ENCODE measurements at regions not wholly inside any gene's neighbourhood (a gene's known extent, or its start where the extent isn't known, plus 50 kb on each side); places are given as distances from the start of the nearest gene placed in this dataset.

- in situ Hi-C loops (cut with HindIII; ENCODE audit: low sequenced_read_pairs) = no loop called here
- DNase-seq (ENCODE audit: low spot score) = no peak
Measured at GRCh38 chr18:29002747-29003146, 825.8 kb upstream of the CDH2 start.

GRCh38 chr18:28999726-29000125, 822.8 kb upstream of the CDH2 start:
- in situ Hi-C loops (cut with HindIII; ENCODE audit: low sequenced_read_pairs) = no loop called here
- DNase-seq (ENCODE audit: low spot score) = no peak

- in situ Hi-C loops (cut with HindIII; ENCODE audit: low sequenced_read_pairs) = no loop called here
- no peak for DNase-seq (ENCODE audit: low spot score)
Measured at GRCh38 chr18:28995319-28995718, 818.4 kb upstream of the CDH2 start.

- no peak for DNase-seq (ENCODE audit: low spot score)
- in situ Hi-C loops (cut with HindIII; ENCODE audit: low sequenced_read_pairs) = no loop called here
Measured at GRCh38 chr18:28984731-28985130, 807.8 kb upstream of the CDH2 start.

- no peak for DNase-seq (ENCODE audit: low spot score)
- in situ Hi-C loops (cut with HindIII; ENCODE audit: low sequenced_read_pairs) = no loop called here
Measured at GRCh38 chr18:28974504-28974903, 797.6 kb upstream of the CDH2 start.

- in situ Hi-C loops (cut with HindIII; ENCODE audit: low sequenced_read_pairs) = no loop called here
- no peak for DNase-seq (ENCODE audit: low spot score)
Measured at GRCh38 chr18:28973324-28973723, 796.4 kb upstream of the CDH2 start.

- in situ Hi-C loops (cut with HindIII; ENCODE audit: low sequenced_read_pairs) = no loop called here
- no peak for DNase-seq (ENCODE audit: low spot score)
Measured at GRCh38 chr18:28972333-28972907, 795.5 kb upstream of the CDH2 start.

GRCh38 chr18:28963481-28963880, 786.6 kb upstream of the CDH2 start:
- DNase-seq (ENCODE audit: low spot score) = no peak
- in situ Hi-C loops (cut with HindIII; ENCODE audit: low sequenced_read_pairs) = no loop called here

GRCh38 chr18:28961669-28962228, 784.8 kb upstream of the CDH2 start:
- in situ Hi-C loops (cut with HindIII; ENCODE audit: low sequenced_read_pairs) = no loop called here
- peak; percentile 8 for DNase-seq (ENCODE audit: low spot score)

GRCh38 chr18:28960146-28960545, 783.2 kb upstream of the CDH2 start:
- DNase-seq (ENCODE audit: low spot score) = no peak
- in situ Hi-C loops (cut with HindIII; ENCODE audit: low sequenced_read_pairs) = no loop called here

- no peak for DNase-seq (ENCODE audit: low spot score)
- in situ Hi-C loops (cut with HindIII; ENCODE audit: low sequenced_read_pairs) = no loop called here
Measured at GRCh38 chr18:28952339-28952738, 775.4 kb upstream of the CDH2 start.

DNA sequence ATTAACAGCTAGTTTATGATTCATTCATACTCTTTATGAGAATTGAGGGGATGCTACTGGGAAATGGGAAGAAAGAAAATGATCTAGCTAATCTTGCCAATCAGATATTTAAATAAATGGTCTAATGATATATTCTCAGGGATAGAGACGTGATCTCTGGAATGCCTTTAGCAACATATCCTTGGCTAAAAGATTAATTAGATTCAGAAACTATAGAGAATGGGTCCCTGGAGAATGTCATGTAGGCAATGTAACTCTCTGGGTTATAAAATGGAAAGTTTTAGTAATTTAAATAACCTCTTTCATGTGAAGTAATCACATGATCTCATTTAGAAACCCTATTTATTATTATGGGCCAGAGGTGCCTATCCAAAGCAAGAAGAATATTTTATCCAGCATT, 771.0 kb upstream of the CDH2 start:
- in situ Hi-C loops (cut with HindIII; ENCODE audit: low sequenced_read_pairs) = no loop called here
- DNase-seq (ENCODE audit: low spot score) = no peak

- in situ Hi-C loops (cut with HindIII; ENCODE audit: low sequenced_read_pairs) = no loop called here
- no peak for DNase-seq (ENCODE audit: low spot score)
Measured at GRCh38 chr18:28946471-28946870, 769.5 kb upstream of the CDH2 start.

DNA sequence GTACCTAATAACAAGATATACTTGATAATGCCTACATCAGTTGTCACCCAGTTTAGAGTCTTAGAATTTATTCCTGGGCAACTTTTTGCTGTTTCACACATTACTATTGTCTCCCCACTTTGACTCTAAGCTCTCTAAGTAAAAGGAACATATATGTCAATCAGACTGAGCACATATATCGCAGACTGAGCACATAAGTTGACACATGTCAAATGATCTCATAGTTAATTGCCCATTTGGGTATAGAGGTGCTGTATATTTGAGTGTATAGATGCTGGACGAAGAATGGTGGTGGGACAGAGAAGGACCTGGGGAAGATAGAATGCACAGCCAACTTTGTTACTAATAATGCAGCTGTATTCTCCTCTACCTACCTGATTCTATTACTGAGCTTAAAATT, 746.0 kb upstream of the CDH2 start:
- DNase-seq (ENCODE audit: low spot score) = no peak
- in situ Hi-C loops (cut with HindIII; ENCODE audit: low sequenced_read_pairs) = no loop called here

GRCh38 chr18:28916456-28916855, 739.5 kb upstream of the CDH2 start:
- in situ Hi-C loops (cut with HindIII; ENCODE audit: low sequenced_read_pairs) = no loop called here
- no peak for DNase-seq (ENCODE audit: low spot score)

DNA sequence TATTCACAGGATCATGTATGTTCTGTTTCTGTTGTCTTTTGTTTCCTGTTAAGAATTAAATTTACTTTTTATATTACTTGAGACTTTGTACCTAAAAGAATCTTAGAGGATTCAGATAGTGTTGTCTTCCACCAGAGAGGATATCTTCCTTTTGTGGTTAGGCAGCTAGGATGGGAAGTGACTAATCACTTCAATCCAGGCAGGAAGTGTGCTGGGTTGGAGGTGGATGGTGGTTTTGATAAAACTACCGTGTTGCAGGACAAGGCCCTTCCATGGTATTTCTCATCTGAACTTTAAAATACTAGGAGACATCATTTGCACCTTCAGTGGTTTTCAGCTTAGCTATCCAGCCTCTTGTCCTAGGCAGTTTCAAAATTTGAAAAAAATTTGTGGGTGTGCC, 728.6 kb upstream of the CDH2 start:
- in situ Hi-C loops (cut with HindIII; ENCODE audit: low sequenced_read_pairs) = no loop called here
- no peak for DNase-seq (ENCODE audit: low spot score)

GRCh38 chr18:28904789-28905364, 727.9 kb upstream of the CDH2 start:
- in situ Hi-C loops (cut with HindIII; ENCODE audit: low sequenced_read_pairs) = no loop called here
- DNase-seq (ENCODE audit: low spot score) = no peak

- no peak for DNase-seq (ENCODE audit: low spot score)
- in situ Hi-C loops (cut with HindIII; ENCODE audit: low sequenced_read_pairs) = no loop called here
Measured at GRCh38 chr18:28903306-28903705, 726.4 kb upstream of the CDH2 start.

- no peak for DNase-seq (ENCODE audit: low spot score)
- in situ Hi-C loops (cut with HindIII; ENCODE audit: low sequenced_read_pairs) = no loop called here
Measured at GRCh38 chr18:28890791-28891190, 713.9 kb upstream of the CDH2 start.

DNA sequence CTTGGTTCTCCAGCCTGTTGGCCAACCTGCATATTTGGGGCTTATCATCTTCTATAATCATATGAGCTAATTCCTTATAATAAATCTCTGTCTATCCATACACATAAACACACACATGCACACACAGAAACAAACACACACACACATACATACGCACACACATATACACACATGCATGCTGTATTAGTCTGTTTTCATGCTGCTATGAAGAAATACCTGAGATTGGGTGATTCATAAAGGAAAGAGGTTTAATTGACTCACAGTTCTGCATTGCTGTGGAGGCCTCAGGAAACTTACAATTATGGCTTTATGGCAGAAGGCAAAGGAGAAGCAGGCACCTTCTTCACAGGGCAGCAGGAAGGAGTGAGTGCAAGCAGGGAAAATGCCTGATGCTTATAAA, 707.4 kb upstream of the CDH2 start:
- in situ Hi-C loops (cut with HindIII; ENCODE audit: low sequenced_read_pairs) = no loop called here
- DNase-seq (ENCODE audit: low spot score) = no peak

GRCh38 chr18:28880856-28881255, 703.9 kb upstream of the CDH2 start:
- no peak for DNase-seq (ENCODE audit: low spot score)
- in situ Hi-C loops (cut with HindIII; ENCODE audit: low sequenced_read_pairs) = no loop called here

All from G401 (cell line).